ENCODE measurements at regions not wholly inside any gene's neighbourhood (a gene's known extent, or its start where the extent isn't known, plus 50 kb on each side); places are given as distances from the start of the nearest gene placed in this dataset.

- no peak for TF ChIP-seq CHD1 (IDR thresholded peaks at IDR 0.05; ENCODE audit: low read depth, low read length)
These were observed 226.9 kb downstream of the TGFB2 start (continued) for GRCh38 chr1:218572050-218572449.

DNA sequence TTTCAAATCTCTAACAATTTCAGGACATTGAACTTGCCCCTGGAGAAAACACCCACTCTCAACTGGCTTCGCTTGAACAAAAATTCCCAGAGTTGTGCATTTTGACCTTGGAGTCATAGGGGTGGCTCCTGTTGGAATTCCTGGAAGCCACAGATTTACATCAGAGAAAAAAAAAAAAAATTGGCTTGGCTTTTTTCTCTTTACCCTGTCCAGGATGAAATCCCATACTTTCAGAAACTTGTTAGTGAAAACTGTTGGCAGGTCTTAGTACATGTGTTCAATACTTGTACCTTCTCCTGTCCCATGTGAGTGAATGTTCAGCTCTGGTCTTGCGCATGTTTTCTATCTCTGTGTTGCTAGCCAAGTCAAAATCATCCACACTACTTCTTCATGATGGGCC, 228.8 kb downstream of the TGFB2 start:
- 56% methylated on average over 2 of the region's 2 CpGs for WGBS (ENCODE audit: insufficient coverage, insufficient replicate concordance, low lambda C conversion rate, missing lambda C conversion rate)

DNA sequence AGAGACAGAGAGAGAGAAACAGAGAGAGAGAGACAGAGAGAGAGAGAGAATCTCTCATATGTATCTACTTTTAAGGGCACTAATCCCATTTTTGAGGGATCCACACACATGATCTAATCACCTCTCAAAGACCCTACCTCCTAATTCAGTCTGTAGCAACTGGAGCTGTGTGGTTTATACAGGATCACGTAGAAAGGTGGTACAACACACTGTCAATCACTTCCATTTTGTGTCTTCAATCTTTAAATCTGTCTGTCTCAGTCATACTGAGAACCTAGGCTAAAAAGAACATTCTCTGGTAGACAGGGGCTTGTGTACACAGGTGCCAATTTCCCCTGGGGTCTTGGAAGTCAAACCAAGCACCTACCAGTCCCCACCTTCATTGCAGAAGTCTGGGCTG, 229.9 kb downstream of the TGFB2 start:
- Histone ChIP-seq H3K79me2 (ENCODE audit: control insufficient read depth, insufficient read depth, low read length) (no peaks in the 10 kb centered on the region), H3K27me3 (replicated peaks in 1 of 2; ENCODE audit: control insufficient read depth in 2 of 2, insufficient read depth in 2 of 2, low read length in 1 of 2) (no peaks in the 10 kb centered on the region), H3K4me1 (ENCODE audit: control insufficient read depth, insufficient read depth, low read length) (no peaks in the 10 kb centered on the region), H3K36me3 (ENCODE audit: control insufficient read depth in 2 of 2, insufficient read depth in 2 of 2, low read length in 1 of 2) (no peaks in the 10 kb centered on the region), H3K27ac (ENCODE audit: control insufficient read depth, insufficient read depth) (no peak overlapping the region), H3K9ac (ENCODE audit: control insufficient read depth, insufficient read depth, low read length) (no peak overlapping the region), H4K20me1 (ENCODE audit: control insufficient read depth, insufficient read depth) (no peaks in the 10 kb centered on the region), H3K4me3 (no peak overlapping the region), H3K9me3 (replicated peaks; ENCODE audit: control insufficient read depth, insufficient read depth, low read length) (no peaks in the 10 kb centered on the region), H3K4me2 (ENCODE audit: control insufficient read depth, insufficient read depth) (no peak overlapping the region), H2AFZ (ENCODE audit: control insufficient read depth, low read depth, low read length) (no peak overlapping the region)
- no peak for FAIRE-seq
- ChIA-PET SMC1A (ENCODE audit: uncharacterized antibody, unreplicated experiment) (no interaction called here), POLR2A (no interaction called here), CTCF (no interaction called here), RAD21 (ENCODE audit: unreplicated experiment) (no interaction called here)
- intact Hi-C loops (cut with micrococcal nuclease; ENCODE audit: unreplicated experiment) (no loop called here), in situ Hi-C loops (cut with MboI) (no loop called here)
- 8% methylated on average over 1 of the region's 1 CpG for WGBS (ENCODE audit: insufficient coverage, insufficient replicate concordance, low lambda C conversion rate, missing lambda C conversion rate)
- ATAC-seq = no peak
- BruUV-seq (replicated peaks) = no TSS peak
- DNase-seq (ENCODE audit: low read depth, low spot score) = no peak
- TF ChIP-seq, protein P1, sequence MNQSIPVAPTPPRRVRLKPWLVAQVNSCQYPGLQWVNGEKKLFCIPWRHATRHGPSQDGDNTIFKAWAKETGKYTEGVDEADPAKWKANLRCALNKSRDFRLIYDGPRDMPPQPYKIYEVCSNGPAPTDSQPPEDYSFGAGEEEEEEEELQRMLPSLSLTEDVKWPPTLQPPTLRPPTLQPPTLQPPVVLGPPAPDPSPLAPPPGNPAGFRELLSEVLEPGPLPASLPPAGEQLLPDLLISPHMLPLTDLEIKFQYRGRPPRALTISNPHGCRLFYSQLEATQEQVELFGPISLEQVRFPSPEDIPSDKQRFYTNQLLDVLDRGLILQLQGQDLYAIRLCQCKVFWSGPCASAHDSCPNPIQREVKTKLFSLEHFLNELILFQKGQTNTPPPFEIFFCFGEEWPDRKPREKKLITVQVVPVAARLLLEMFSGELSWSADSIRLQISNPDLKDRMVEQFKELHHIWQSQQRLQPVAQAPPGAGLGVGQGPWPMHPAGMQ (IDR thresholded peaks at IDR 0.05; ENCODE audit: borderline replicate concordance) = no peak
- TF ChIP-seq ATF7 (IDR thresholded peaks at IDR 0.05; ENCODE audit: low read depth) (no peak), ETV6 (conservative IDR thresholded peaks at IDR 0.05 in 1 of 2, IDR thresholded peaks at IDR 0.05 in 1 of 2; ENCODE audit: borderline replicate concordance in 1 of 2, low read depth in 1 of 2) (no peak), EP300 (IDR thresholded peaks at IDR 0.05; ENCODE audit: borderline replicate concordance in 1 of 2, control insufficient read depth in 1 of 2, low read depth in 2 of 2, low read length in 2 of 2) (no peak), TAF1 (IDR thresholded peaks at IDR 0.05; ENCODE audit: borderline replicate concordance, low read depth, low read length) (no peak), BRCA1 (IDR thresholded peaks at IDR 0.05; ENCODE audit: low read depth, low read length) (no peak), IRF3 (IDR thresholded peaks at IDR 0.05) (no peak), HDAC2 (IDR thresholded peaks at IDR 0.05) (no peak), NRF1 (conservative IDR thresholded peaks at IDR 0.05; ENCODE audit: low read depth, low read length) (no peak)
- TF ChIP-seq, protein P2, sequence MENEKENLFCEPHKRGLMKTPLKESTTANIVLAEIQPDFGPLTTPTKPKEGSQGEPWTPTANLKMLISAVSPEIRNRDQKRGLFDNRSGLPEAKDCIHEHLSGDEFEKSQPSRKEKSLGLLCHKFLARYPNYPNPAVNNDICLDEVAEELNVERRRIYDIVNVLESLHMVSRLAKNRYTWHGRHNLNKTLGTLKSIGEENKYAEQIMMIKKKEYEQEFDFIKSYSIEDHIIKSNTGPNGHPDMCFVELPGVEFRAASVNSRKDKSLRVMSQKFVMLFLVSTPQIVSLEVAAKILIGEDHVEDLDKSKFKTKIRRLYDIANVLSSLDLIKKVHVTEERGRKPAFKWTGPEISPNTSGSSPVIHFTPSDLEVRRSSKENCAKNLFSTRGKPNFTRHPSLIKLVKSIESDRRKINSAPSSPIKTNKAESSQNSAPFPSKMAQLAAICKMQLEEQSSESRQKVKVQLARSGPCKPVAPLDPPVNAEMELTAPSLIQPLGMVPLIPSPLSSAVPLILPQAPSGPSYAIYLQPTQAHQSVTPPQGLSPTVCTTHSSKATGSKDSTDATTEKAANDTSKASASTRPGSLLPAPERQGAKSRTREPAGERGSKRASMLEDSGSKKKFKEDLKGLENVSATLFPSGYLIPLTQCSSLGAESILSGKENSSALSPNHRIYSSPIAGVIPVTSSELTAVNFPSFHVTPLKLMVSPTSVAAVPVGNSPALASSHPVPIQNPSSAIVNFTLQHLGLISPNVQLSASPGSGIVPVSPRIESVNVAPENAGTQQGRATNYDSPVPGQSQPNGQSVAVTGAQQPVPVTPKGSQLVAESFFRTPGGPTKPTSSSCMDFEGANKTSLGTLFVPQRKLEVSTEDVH (IDR thresholded peaks at IDR 0.05; ENCODE audit: low read depth, partially characterized antibody) = no peak

More for the DNA sequence above, 228.8 kb downstream of the TGFB2 start:
- H4K20me1 ChIP-seq (ENCODE audit: control insufficient read depth, insufficient read depth) = no peaks in the 10 kb centered on the region
- ChIA-PET POLR2A (no interaction called here), RAD21 (ENCODE audit: unreplicated experiment) (no interaction called here), SMC1A (ENCODE audit: uncharacterized antibody, unreplicated experiment) (no interaction called here), CTCF (no interaction called here)
- intact Hi-C loops (cut with micrococcal nuclease; ENCODE audit: unreplicated experiment) = no loop called here
- no peak overlapping the region for H2AFZ ChIP-seq (ENCODE audit: control insufficient read depth, low read depth, low read length)
- H3K4me2 ChIP-seq (ENCODE audit: control insufficient read depth, insufficient read depth) = no peak overlapping the region
- H3K9ac ChIP-seq (ENCODE audit: control insufficient read depth, insufficient read depth, low read length) = no peak overlapping the region
- no peak for TF ChIP-seq SMC3 (IDR thresholded peaks at IDR 0.05; ENCODE audit: borderline replicate concordance, low read length)
- H3K79me2 ChIP-seq (ENCODE audit: control insufficient read depth, insufficient read depth, low read length) = no peaks in the 10 kb centered on the region
- H3K27ac ChIP-seq (ENCODE audit: control insufficient read depth, insufficient read depth) = no peak overlapping the region
- H3K27me3 ChIP-seq (replicated peaks in 1 of 2; ENCODE audit: control insufficient read depth in 2 of 2, insufficient read depth in 2 of 2, low read length in 1 of 2) = no peaks in the 10 kb centered on the region
- H3K36me3 ChIP-seq (ENCODE audit: control insufficient read depth in 2 of 2, insufficient read depth in 2 of 2, low read length in 1 of 2) = no peaks in the 10 kb centered on the region
- in situ Hi-C loops (cut with MboI) = no loop called here
- H3K4me1 ChIP-seq (ENCODE audit: control insufficient read depth, insufficient read depth, low read length) = no peaks in the 10 kb centered on the region
- H3K9me3 ChIP-seq (replicated peaks; ENCODE audit: control insufficient read depth, insufficient read depth, low read length) = no peaks in the 10 kb centered on the region
- no peak for ATAC-seq
- no peak overlapping the region for H3K4me3 ChIP-seq
- DNase-seq (ENCODE audit: low read depth, low spot score) = no peak
- no peak for FAIRE-seq
- BruUV-seq (replicated peaks) = no TSS peak

Data from GM12878 (cell line).